GM19395 (cell line): ENCODE measurements at regions not wholly inside any gene's neighbourhood (a gene's known extent, or its start where the extent isn't known, plus 50 kb on each side); places are given as distances from the start of the nearest gene placed in this dataset.

Experiments
- ATAC-seq: cut with Tn5 transposase; IDR thresholded peaks from one replicate; pipeline ENCODE4 v1.9.1; 2021; ENCODE audit warnings: mild to moderate bottlenecking, moderate library complexity; ENCODE audit not compliant: unreplicated experiment

DNA sequence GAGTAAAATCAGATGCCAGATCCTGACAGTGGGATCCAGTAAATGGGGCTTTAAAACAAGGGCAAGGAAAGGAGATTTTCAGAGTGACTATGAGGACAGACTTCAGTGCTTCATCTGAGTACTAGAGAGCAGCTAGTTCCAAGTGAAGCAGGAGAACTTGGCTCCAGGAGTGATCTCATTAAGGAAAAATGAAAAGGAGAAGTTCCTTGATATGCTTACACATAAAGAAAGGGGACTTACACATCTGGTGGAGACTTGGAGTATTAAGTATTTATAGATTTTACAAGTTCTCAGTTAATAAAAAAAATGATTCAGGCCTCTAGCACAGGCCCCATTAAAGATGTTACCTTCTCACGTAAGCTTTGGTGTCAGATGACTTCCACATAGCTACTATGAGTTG, 105.8 kb downstream of the ICOS start:
- no peak for ATAC-seq

DNA sequence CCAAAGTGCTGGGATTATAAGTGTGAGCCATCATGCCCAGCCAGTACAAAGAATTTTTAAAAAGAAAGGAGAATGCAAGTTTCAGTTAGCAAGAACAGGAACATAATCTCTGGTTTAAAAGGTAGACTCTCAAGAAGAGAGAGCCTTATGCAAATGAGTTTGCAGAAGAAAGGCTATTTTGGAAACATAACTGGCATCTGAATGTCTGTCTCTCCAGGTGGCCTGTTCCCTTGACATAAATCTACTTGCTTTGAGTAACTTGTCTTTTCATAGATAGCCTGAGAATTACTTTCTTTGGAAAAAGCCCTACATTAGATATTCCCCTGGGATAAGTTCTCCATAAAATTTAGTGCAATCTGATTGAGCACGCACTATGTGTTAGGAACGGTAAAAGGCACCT, 109.6 kb downstream of the ICOS start:
- ATAC-seq = peak; percentile 87

DNA sequence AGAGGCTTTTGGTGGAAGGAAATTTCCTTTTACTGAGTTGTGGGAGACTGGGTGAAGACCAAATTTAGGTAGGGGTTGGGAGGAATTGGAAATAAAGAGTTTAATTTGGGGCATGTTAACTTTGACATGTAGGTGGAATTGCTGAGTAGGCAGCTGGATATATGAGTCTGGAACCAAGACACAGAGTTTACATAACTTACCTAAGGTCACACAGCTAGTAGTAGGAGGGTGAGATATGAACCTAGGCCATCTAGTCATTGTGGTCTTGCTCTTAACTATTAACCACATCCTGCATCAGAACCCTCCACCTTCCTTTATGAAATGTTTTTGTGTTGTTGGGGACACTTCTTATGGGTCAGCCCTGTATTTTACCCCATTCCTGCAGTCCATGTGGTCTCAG, 113.1 kb downstream of the ICOS start:
- peak; percentile 72 for ATAC-seq

DNA sequence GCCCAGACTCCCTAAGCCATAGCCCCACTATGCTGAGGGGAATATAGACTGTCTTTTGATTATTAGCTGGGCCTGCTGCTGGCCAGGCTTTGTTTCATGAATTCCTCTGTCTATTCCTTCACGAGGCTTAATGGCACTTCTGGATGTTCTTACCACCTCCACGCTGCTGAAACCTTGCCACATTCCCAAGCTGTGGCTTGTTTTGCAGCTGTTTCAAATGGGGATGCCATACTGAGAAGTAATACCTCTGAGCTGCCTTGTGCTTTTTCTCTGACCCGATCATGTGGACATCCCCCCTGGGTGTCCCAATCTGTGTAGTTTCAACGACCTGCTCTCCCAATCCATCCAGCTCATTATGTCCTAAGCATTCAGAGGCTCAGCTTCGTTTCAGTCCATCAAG, 114.1 kb downstream of the ICOS start:
- no peak for ATAC-seq

DNA sequence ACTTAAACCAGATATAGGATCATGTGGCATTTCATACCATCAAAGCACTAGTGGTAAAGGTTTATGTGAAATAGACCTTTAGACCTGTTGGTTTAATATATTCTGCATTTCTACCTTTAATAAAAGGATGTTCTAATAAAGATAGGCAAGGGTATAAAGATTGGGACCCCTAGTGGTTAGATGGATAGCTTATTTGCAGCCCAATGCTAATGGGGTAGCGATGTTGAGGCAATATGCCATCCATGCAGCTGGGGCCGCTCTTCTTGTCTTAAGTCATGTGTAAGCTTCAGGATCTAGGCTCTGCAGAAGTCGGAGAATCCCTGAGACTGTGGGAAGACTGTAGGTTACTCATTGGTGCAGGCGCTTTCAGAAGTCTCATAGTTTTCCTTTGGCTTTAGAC, 114.9 kb downstream of the ICOS start:
- ATAC-seq = no peak

DNA sequence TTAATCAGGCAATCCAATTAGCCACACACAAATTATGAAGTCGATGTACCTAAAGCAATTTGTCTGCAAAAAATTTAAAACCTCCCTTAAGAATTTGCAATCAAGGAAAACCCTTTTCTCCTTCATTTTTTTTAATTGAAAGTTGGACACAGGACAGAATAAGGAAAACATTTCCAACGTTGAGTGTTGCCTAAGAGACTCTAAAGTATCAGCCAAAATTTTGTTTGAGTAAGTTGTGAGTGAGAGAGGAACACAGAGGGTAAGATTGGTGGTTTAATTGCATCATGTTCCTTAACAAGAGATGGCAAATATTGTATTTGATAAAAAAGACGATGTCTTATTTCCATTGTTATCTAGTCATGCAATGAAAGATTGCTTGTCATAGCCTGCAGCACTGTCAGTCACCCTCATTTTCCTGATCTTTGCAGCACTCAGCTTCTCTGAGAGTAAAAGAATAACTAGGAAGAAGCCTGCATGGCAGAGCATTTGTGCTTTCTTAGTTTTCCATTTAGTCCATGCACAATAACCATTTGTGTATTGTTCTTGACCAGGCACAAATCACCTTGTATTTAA, 115.5 kb downstream of the ICOS start:
- no peak for ATAC-seq

DNA sequence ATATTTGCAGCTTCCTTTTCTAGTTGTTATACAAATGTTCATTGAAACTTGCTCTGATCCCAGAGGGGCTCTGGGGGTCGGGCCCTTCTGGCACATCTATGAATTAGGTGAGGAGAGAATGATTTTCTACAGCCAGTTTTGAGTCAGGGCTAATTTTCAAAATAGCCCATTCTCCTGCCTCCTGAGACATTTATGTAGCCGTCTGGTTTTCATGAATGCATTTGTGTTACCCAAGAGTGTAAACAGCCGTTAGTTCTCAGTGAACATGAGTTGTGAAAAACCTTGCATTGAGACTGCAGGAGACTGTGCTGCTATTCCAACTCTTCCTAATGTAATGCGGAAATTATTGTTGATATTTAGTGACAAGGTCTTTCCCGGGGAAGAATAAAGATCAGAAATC, 122.5 kb downstream of the ICOS start:
- ATAC-seq = no peak

DNA sequence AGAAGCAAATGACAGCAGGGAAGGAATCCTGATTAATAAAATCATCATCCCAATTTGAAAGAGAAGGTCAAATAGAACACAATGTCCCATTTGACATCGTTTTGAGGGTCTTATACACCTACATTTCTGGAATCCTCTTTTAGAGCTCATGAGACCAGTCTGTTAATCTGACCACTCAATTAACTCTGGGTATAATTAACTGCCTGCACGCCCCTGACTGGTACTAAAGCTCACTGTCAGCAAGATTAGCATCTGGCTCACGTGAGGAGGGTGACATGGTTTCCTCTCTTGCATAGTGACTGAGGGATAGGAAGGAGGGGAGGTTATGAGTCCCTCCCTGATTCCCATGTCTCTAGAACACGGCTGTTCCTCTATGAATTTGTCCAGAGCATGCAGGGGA, 124.3 kb downstream of the ICOS start:
- ATAC-seq = no peak

DNA sequence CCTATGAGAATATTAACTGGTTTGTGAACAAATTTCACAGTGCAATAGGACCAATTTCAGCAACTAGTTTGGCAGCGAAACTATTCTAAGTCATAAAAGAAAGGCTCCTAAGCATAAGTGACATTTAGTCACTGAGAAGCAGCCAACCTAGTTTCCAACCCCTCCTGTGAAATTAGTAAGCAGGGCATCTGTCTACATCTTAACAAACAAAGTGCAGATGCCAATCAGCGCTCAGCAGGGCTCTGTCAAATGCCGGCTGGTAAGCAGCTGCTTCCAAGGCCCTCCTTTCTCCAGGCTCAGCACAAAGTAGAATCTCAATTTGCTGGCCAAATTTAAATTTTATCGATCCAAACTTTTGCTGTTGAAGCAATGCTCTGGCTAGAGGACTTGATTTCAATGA, 124.7 kb downstream of the ICOS start:
- no peak for ATAC-seq

DNA sequence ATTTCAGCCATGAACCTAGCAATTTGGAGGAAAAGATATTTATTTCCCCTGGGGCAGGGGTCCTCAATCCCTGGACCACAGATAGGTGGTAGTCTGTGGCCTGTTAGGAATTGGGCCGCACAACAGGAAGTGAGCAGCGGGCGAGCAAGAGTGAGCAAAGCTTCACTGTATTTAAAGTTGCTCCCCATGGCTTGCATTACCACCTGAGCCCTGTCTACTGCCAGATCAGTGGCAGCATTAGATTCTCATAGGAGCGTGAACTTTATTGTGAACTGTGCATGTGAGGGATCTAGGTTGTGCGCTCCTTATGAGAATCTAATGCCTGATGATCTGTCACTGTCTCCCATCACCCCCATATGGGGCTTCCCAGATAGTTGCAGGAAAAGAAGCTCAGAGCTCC, 127.6 kb downstream of the ICOS start:
- ATAC-seq = no peak

DNA sequence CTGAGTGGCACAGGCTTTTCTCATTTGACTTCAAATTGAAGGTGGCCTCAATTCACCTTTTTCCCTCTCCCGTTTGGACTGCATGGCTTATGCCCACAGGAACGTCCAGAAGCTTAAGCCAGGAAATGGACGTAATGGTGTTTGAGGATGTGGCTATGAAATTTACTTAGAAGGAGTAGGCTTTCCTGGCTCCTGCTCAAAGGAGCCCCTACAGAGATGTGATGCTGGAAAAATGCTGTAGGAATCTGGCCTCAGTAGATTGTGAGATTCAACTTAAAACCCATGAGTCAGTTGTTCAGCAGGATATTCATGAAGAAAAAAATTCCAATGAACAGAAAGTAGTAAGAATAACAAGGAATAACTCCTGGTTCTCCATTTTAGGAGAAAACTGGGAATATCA, 129.0 kb downstream of the ICOS start:
- no peak for ATAC-seq

DNA sequence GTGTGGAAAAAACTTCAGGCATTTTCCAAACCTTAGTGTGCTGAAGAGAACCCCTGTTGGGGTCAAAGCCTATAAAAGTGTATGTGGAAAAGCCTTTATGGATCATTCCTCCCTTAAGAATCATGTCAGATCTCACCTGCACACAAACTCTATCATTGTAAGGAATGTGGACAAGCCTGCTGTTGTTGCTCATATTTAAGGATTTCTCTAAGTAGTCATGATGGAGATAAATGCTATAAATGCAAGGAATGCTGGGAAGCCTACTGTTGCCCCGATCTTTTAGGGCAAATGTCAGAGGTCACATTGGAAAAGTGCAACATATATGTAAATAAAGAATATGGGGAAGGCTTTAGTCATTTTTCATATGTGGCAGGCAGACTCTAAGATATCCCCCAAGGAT, 129.5 kb downstream of the ICOS start:
- no peak for ATAC-seq

DNA sequence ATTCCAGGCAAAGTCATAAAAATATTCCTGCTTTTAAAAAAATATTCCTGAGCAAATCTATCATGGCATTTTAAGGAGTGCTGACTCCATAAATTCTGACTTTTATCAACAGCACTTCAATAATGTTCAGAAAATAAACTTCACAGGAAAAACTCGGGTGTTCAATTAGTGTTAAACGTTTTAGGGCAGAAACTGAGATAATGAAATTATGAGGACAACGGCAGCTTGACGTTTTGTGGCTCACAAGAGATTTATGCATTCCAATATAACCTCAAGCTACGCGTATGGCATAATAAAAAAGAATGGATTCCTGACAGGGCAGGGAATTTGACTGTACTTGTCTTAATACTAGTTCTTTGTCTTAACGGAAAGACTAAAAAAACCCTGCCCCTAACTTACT, 133.2 kb downstream of the ICOS start:
- ATAC-seq = no peak

DNA sequence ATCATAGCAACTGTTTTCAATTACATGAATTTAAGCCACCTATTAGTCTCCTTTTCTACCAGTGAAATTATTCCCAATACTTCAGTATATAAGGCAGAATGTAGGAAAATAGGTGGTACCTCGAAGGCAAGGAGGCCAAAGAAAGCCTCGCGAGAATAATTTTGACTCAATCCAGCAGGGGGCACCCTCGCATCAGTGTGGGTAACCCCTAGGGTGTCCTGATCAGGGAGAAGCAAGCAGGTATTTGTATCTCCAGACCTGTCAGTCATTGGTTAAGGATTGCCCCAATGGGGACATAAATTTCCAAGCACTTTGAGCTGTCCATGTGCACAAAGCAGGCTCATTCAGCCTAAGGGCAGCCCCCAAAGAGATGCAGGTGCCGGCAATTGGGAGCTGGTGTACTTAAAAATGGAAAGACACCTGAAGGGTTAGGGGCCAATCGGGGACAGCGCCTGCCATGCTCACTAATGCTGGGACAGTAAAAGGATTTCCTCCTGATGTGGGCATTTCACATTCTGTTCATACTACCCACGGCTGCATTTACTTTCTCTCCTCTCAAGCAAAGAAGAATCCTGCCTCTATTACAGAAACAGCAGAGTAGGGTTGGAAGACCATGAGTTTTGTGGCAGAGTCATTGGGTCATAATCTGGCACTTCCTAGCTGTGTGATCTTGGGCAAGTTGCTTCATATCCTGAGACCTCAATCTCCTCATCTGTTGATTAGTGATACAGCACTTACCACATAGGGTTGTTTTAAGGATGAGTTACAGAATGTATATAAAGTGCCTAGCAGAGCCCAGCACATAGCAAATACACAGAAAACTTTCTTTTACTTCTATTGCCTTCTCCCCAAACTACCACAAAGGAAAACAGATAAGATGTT, 136.1 kb downstream of the ICOS start:
- ATAC-seq = peak; percentile 62

DNA sequence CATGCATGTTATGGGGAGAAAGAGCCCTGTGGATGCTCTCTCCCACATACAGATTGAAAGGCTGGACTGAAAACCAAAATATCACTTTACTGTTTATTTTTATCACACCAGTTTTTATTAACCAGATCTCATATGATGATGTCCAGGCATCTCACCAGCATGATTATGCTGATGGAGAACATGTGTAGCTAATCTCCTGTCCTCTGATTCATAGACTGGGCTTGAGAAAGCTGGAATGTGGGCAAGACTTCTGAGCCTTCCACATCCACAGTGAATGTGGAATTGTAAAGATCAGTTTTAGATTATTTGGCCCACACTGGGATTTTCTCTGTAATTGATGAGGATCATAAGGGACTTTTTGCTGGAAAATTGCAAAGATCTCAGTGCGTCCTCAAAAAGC, 137.9 kb downstream of the ICOS start:
- no peak for ATAC-seq

DNA sequence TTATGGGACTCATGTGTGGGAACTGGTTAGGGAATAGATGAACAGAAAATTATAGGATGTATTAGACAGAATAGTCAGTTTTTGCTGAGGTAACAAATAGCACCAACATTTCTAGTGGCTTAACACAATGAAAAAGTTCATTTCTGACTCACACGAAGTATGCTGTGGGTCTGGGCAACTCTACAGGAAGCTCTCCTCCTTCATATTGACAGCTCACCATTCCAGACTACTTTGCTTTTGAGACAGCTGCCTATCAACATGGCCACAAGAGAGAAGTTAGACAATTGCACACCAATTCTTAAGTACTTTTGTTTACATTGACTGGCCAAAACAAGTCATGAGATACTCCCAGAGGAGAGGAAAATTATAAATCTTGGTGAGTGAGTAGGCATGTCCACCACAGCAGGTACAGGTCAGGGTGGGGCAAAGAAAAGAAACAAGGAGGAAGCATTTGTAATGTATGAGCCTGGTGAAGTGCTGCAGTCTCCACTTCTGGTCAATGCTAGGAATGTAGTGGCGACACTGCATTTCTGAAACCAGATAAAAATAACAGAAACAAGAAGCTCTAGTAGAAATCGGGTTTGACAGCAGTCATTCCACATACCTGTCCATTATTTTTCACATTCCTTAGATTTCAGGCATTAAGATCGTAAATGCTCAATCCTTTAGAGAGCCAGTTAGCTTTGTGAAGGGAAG, 141.6 kb downstream of the ICOS start:
- no peak for ATAC-seq

DNA sequence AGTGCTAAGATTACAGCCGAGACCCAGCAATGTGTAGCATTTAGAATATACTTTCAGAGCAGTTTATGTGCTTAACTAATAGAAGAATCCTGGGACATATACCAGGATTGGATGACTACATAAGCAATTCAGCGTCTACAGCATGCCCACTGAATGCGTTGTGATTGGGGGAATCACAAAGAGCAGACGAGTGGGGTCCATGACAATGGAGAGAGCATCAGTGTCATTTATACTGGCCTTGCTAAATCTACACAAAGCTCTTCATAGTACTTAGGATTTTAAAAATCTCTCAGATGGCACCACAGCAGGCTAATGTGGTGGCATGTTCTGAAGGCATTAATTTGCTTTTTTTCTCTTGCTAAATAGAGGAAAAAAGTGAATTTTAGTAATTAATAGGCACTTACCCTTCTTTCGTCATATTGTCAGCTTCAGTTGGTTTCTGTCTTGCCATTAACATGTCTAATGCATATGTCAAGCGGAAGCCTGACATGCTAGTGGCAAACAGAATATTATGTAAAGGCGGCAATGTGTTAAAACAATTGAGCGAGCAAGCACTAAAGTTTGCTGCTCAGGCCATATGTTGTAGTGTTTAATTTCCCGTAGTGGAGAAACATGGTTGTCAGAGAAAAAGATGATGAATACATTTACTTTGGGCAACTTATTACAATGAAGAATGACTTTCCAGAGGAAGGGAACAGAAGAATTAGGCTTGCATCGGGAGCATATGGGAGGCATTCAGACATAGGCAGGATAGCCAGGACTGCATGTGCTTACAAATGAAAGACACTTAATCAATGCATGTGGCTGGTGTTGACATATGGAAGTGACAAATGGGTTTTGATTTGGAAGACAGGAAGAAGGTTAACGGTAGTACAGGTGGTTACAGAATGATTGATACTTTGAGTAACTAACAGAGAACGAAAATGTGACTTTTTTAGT, 145.2 kb downstream of the ICOS start:
- ATAC-seq = no peak

DNA sequence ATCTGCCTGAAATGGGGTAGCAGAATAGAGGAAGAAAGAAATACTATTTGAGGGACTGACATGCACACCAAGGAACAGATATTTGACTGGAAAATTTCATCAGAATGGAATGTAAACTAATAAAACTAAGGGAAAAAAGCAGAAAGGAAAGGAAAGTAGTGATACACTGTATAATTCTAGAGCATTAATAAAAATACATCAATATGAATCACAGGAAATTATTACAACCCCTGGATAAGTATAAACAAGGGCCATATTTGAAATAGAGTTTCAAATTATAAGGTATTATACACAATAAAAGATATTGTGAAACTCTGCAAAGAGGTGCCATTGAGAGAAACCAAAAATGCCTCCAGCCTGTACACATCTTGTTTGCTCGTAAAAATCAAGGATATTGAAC, 149.6 kb downstream of the ICOS start:
- no peak for ATAC-seq

DNA sequence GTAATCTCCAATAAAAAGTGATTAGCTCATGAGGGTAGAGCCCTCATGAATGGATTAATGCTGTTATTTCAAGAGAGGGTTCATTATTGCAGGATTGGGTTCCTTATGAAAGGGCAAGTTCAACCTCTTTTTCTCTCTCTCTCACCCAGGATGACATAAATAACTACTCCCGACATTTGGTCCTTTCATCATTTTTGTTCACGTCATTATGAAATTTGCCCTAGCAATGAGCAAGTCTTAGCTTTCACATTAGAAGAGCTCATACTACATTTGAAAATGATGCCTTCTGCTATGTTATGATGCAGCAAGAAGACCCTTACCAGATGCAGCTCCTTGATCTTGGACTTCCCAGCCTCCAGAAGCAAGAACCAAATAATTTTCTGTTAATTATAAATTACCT, 152.5 kb downstream of the ICOS start:
- no peak for ATAC-seq

DNA sequence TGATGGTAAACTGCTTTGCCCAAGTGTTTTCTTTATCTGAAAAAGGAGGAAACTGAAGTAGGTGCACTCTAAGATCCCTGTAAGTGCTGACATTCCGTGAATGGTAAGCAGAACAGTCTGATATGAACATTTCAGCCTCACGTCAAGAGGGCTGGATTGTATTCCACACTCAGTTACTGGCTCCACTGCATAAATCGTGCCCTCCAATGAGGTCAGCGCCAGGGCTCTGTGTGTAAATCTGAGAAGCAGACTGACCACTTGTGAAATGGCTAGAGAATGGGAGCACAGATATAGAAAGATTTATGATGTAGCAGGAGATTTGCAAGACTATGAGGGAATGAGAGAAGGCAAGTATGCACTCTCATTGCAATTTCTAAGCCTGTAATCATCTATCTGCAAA, 153.0 kb downstream of the ICOS start:
- no peak for ATAC-seq

DNA sequence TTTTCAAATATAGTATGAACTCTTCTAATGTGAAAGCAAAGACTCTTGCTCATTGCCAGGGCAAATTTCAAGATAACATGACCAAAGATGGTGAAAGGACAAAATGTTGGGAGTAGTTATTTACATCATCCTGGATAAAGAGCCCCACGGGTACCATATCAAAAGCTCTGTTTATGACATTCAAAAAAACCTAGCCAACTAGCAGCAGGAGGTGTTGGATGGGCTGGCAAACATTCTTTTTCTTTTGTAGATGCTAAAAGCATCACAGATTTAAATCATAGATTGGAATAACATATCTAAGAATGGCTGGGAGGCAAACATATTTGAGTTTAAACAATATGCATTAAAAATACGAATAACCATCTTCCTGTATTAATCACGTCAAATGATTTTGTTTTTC, 153.5 kb downstream of the ICOS start:
- no peak for ATAC-seq
